Heart left ventricle (tissue), 13 donors: ENCODE measurements at regions not wholly inside any gene's neighbourhood (a gene's known extent, or its start where the extent isn't known, plus 50 kb on each side); places are given as distances from the start of the nearest gene placed in this dataset.

Experiments
- CTCF ChIP-seq, 12 donors: fragments of 200-600 bp; sonication (generic) in 4 of 12; IDR thresholded peaks; one replicate each; pipeline versions ENCODE4 v1.5.0 to v1.8.0; 2018 to 2022; ENCODE audit warnings: antibody characterized with exemption in 12 of 12, mild to moderate bottlenecking in 5 of 12
- POLR2A ChIP-seq, 2 donors: fragments of 450-650 bp; IDR thresholded peaks; one replicate each; pipeline ENCODE4 v1.6.1; 2017; ENCODE audit warnings: antibody characterized with exemption in 2 of 2, mild to moderate bottlenecking in 2 of 2, moderate library complexity in 2 of 2
- donor health status: ischemic (EF 13 %, LVEDD 7.1; RV severe dilation, severe dysfunction).
- donor health status: DM: no; HTN: yes; CAD: no.
- donor health status: DM: no; HTN: no; CAD: no.
- donor health status: ischemic (EF 25% LVEDD 6.9; RV normal size, moderate dysfunction).
- donor health status: ischemic (EF 25% LVEDD 5.7; RV mildly dilated, moderate dysfunction).
- donor health status: ischemic (EF 35%, LVEDD 5.7; RV mildly dilated, moderate dysfunction).
- donor health status: nonischemic (EF 11% LVEDD 7.7; RV severe dilation, severe dysfunction).
- donor health status: DM: yes; HTN: yes; CAD: no.
- donor health status: PGD.
- donor health status: ischemic (EF 29% LVEDD 5.4; RV normal size, mild dysfunction).
- donor health status: nonischemic (EF 23%, LVEDD 6.1; RV moderate dilation, normal function).

GRCh38 chr7:35551321-35552081 lies 143.4 kb downstream of the HERPUD2 start:
- TF ChIP-seq POLR2A (IDR thresholded peaks at IDR 0.05) (no peak), CTCF (IDR thresholded peaks at IDR 0.05) (no peak)
